DMS53 treated with DMSO at 0.1 percent for 48 hours (cell line): ENCODE measurements at regions not wholly inside any gene's neighbourhood (a gene's known extent, or its start where the extent isn't known, plus 50 kb on each side); places are given as distances from the start of the nearest gene placed in this dataset.

Source experiments
- DNase-seq: peaks from one replicate; lab custom pipeline; 2025; ENCODE audit not compliant: unreplicated experiment; lab: John Stamatoyannopoulos, UW

DNA sequence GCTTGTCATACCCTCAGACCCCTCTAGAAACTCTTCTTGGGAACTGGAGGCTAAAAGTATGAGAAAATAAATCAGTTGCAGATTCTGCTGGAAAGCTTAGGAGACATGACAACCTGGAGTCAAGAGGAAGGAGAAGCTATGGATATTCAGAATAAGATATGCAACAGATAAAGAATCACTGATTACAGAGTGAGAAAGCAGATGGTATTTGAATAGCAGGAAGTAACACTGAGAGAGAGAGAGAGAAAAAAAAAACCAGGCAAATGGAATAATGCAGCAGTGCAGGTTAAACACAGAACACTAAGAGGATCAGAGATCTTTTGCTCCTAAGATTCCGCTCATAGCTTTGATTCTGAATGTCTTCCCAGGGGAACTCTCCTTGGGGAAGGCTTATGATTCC lies 1284.1 kb upstream of the NXPH2 start:
- no peak for DNase-seq

DNA sequence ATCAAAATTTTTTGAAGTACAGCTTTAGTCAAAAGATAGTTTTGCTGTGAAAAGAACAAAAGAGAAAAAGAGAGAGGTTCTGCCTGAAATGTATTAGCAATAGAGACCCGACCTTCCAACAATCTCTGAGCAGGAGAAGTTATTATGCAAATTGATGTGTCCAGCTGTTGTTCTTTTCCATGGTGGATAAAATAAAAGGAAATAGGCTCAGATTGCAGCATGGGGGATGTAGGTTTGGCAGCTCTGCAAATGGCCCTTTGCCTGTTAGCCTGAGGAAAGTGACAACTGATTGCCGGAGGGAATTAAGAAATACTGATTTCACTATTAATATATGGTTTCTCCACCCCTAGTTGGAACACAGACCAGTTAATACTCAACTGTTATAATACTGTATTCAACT lies 1283.2 kb upstream of the NXPH2 start:
- no peak for DNase-seq

DNA sequence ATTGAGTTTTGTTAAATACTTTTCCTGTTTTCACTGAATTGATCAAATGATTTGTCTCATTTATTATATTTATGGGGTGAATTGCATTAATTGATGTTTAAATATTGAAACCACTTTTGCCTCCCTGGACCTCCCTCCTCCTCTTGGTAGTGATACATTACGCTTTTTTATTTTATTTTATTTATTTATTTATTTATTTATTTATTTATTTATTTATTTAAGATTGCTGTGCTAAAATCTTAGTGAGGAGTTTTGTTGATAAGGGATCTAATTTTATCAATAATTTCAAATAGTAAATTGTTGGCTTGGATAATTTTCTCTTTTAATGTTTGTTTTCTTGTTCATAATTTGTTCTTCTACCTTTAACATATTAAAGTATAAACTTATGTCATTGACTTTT lies 1281.0 kb upstream of the NXPH2 start:
- DNase-seq = no peak

DNA sequence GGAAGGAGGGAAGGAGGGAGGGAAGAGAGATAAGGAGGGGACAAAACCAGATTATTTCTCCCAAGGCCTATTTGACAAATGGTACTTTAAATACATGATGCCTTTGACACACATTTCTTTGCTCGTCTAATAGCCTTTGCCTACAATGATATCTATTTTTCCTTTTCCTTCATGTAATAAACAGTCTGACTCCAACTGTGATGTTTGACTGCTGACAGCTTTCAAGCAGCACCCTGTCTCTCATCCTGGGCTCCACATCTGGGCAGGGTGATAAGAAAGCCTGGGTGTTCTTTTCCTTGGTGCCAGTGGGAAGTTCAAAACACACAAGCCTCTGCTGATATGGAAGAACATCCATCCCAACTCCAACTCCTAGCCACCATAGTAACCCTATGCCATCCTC lies 1277.7 kb upstream of the NXPH2 start:
- DNase-seq = no peak

DNA sequence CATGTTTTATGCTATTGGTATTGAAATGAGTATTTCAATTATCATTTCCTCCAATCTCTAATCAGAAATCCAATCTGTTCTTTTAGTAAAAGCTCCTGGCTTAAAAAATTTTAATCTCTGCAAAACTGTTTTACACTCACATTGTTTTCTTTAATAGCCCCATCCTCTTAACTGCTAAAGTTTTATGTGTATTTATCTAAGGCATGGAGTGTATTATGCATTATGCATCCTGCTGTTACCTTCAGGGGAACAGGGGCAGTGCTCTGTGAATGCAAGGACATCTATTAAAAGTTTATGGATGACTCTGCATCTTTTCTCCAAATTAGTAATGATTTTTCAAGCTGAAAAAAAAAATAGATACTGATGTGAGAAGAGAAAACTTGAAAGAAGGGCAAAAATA lies 1261.6 kb upstream of the NXPH2 start:
- no peak for DNase-seq

DNA sequence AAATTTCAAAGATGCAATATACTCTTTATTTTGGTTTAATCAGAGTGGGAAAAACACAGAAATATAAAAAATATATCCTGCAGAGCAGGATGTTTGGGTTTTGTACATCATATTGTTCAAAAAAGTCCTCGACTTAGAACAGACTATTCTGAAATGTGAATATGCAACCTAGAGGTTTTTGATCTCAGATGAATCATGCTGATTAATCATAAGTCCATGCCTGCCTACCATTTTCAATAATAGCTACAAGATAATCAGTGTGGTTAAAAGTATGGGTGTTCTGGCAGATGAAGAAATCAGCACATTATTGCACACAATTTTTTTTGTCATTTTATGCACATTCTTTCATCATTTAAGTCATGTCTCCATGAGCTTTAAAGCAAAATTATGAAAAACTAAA lies 1261.0 kb upstream of the NXPH2 start:
- DNase-seq = no peak

DNA sequence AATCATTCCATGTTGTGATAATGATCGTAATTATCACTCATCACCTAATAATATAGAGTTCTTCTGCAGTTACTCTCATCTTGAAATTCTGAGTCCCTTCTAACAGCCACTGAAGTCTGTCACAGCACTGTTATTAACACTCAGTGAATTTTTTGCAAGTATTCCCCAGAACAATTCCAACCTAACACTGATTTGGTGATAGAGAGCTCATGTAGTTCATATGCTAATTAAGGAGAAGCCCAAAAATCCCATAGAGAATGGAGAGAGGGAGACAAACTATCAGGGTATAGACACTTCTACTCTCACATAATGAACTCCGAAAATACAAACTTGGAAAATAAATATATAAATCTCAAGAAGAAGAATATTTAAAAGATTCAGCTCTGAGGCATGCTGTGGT lies 1253.4 kb upstream of the NXPH2 start:
- DNase-seq = no peak

DNA sequence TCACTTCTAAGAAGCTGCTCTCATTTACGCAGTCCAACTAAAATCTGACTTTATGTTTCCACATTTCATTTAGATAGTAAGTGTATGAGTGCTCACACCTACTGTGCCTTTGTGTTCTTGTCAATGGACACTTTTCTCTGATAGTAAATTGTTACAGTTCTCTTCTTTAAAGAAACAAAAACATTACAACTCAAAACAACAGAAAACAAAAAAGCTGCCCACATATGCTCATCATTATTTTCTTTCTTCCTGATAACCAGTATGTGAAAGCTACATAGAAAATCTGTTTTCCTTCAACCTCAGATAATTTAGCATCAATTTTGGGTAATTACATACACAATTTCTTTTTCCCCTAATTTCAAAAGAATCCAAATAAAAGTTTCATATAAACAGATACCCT lies 1247.8 kb upstream of the NXPH2 start:
- DNase-seq = no peak

DNA sequence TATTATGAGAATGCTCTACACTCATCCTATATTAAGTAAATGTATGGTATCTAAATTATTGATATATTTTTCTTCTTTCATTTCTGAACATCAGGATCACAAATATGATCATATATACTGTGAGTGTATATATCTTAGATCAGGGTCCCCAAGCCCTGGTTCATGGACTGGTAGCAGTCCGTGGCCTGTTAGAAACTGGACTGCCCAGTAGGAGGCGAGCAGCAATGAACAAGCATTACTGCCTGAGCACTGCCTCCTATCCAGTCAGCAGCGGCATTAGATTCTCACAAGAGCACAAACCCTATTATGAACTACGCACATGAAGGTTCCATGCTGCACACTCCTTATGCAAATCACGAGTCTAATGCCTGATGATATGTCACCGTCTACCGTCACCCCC lies 1247.1 kb upstream of the NXPH2 start:
- DNase-seq = no peak

DNA sequence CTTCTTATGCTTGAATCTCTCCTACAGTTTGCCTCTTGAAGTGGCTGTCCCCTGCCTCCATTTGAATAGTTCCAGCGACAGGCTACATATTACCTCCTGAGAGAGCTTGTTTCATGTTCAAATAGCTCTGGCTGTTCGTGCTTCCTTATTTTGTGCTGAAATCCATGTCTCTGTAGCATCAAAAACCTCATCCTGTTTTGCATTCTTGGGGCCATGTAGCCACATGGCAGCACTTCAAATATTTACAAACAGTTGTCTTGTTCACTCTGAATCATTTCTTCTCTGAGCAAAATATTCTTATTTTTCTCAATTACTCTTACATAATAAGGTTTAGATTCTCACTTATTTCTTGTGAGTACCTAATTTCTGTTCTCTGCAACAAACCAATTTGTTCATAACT lies 1243.1 kb upstream of the NXPH2 start:
- no peak for DNase-seq

DNA sequence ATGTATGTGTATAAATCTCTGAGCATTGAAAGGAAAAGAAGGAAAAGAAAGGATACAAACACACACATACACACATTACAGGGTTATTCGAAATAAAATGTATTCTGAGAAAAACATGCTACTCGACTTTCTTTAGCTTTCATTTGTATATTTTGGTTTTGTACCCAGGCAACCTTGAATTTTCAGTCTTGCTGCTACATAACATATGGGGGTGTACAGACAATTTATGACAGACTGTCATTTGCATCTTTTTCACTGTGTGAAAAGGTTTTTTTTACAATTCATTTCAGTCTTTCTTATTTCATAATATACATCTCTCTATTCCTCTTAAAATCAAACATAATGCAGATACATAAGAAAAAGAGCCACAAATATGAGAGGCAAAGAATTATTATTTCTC lies 1238.4 kb upstream of the NXPH2 start:
- DNase-seq = no peak

DNA sequence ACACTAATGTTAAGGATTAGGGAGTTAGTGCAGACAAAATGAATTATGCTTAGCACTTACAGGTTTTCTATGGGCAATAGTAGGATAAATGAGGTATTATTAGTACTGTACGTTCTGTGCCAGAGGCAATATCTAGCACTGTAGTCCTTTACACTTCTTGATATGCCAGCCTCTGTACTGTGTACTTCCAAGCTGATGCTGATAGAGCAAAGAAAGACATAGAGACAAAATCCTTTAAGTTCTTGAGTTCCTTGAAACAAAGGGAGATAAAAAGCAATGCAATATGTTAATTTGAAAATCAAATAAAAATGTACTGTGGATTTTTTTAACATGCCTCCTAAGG lies 1234.0 kb upstream of the NXPH2 start:
- DNase-seq = no peak

DNA sequence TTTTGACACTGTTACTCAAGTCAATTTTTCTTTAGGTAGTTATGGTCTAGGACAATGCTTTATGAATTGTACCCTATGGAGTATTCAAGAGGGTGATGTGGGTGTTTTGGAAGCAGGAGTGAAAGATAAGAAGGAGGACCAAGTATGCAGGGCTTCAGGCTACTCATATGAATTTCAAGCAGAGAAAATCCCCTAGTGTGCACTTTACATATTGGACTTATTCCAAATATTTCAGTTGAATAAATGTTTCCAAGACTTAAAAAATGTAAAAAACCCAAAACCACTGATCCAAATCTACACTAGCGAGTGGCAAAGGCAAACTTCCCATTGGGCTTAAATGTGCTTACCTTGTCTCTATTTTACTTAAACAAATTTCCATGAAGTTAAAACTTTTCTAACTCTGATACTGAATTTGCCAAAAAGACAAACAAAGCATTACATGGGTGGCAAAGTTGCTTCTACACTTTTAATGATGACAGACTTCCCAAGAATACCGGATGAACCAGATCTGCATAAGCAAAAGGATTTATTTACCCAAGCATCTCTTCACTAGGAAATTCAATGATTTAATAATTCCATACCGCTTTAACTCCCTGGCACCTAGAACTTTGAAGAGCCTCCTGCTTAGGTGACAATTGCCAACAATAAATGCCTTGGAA lies 1233.5 kb upstream of the NXPH2 start:
- no peak for DNase-seq

DNA sequence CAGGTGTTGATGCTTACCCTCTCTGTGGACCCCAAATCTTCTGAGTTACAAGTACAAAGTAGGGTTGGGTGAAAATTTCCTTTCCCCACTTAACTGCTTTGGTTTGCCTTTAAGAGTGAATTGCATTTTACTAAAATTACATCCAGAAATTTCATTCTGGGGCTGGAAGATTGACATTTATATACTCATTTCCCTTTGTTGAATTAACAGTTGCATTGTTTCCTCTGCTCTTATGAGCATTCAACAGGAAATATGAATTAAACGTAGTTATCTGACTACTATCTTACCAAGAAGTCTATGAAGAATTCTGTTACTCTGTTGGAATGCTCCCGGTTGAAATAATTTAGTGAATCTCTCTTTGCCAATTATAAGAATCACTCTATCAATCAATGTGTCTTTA lies 1231.1 kb upstream of the NXPH2 start:
- no peak for DNase-seq

DNA sequence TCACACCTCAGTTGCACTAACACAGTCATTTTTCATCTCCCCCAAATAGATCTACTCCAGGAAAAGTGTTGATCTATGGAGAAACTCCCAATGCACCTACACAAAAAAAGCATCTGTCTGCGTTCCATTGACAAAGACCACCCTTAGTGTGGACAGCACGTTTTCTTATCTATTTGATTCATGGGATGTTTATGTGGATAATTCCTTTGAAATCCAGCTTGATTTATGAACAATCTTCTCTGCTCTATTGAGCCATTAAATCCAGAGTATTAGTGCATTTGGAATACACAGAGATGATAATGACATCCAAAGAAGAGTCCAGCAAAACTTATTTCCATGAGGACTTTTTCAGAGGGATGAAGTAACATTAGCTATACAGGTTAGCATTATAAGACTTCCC lies 1221.9 kb upstream of the NXPH2 start:
- no peak for DNase-seq

DNA sequence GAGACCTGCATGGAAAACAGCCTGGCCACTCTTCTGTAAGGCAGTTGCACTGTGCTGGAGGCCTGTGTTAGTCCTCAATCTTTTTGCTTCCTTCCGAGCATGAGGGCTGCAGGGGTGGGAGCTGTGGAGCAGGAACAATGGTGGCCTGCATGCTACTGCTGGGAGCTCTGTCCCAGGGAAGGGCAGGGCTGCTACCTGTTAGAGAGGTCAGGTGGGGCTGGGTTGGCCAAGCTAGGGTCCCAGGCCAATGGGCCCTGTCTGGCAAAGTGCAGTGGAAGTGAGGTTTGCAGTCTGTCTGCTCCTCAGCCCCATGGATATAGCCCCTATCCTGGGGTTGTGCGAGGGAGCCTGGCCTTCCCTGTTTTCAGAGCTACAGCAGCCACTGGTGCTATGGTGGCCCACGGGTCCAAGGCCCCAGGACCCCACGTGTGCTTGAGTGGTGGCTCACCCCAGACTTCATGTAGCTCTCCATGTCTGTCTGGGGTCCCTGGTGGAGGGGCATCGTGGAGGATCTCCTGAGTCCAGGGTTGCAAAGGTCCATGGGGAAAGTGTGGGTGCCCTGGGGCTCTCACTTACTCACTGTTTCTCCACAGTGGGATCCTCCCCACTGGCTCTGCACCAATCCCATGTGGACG lies 1212.6 kb upstream of the NXPH2 start:
- no peak for DNase-seq

DNA sequence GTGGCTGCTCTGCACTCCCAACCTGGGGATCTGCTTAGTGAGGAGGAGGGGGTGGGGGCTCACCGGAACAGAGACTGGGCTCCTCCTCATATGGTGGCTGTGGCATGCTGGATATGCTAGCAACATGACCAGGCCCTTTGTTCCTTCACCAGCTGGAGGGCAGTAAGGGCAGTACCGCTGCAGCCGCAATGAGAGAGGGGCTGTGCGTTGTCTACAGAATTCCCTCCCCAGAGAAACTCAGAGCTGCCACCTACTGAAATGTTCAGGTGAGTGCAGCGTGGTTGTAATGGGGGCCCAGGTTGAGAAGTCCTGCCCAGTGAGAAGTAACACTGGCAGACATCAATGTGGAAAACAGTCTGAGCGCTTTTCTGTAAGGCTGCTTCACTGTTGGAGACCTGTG lies 1211.9 kb upstream of the NXPH2 start:
- DNase-seq = no peak

DNA sequence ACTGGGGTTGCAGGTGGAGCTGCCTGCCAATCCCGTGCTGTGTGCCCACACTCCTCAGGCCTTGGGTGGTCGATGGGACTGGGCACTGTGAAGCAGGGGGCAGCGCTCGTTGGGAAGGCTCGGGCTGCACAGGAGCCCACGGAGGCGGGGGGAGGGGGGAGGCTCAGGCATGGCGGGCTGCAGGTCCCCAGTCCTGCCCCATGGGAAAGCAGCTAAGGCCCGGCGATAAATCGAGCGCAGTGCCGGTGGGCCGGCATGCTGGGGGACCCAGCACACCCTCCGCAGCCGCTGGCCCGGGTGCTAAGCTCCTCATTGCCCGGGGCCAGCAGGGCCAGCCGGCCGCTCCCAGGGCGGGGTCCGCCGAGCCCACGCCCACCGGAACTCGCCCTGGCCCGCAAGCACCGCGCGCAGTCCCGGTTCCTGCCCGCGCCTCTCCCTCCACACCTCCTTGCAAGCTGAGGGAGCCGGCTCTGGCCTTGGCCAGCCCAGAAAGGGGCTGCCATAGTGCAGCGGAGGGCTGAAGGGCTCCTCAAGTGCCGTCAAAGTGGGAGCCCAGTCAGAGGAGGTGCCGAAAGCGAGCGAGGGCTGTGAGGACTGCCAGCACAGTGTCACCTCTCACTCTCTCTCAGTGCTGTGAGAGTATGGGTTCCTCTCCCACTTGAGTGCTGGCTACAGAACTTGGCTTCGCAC lies 1210.6 kb upstream of the NXPH2 start:
- DNase-seq = no peak

DNA sequence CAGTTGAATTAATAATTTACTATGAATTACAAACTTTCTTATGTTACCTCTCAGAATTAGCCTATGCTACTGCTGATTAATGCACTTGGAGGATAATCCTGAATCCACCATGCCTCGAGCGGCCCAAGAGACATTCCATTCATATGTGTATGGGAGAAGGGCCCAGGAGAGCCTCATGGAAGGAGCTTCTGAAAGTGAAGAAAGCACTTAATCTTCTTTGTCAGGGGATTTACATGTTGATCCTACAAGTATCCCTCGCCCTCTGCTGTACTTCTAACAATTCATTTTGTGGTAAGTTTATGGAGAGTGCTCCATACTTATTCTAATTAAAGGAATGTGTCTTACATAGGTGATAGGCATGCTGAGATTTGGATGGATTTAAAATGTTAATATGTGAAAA lies 1189.1 kb upstream of the NXPH2 start:
- no peak for DNase-seq

DNA sequence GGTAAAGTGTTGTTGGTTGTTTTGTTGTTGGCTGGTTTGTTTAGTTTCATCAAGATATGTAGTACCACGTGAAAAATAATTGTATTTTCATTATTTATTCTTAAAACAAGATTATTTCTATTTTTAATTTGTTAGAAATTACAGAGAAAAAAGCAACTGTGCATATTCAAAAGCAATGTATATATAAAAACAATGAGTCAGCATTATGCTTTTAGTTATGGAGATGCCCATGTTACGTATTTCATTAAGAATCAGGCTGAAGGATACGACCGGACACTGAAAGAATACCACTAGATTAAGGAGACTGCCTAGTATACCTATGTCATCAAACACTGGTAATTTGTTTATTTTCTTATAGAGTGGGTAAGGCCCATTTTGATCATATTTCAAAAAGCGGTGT lies 1188.4 kb upstream of the NXPH2 start:
- no peak for DNase-seq

DNA sequence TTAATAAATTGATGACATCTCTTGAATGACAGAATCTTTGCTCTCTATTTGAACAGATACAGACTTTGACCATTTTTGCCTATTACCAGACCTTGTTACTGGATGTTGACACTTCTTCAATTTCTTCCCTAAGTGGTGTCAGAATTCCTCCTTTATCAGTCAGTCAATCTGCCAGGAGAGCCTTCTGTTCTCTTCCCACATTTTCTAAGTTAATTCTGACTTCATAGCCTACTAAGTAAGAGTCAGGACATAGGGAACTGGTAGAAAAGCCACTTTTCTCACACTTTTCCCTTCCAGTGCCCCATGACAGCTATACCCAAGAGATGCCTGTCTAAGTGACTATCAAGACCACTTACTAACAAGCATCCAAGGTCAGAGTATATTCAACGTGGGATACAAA lies 1187.5 kb upstream of the NXPH2 start:
- DNase-seq = no peak

DNA sequence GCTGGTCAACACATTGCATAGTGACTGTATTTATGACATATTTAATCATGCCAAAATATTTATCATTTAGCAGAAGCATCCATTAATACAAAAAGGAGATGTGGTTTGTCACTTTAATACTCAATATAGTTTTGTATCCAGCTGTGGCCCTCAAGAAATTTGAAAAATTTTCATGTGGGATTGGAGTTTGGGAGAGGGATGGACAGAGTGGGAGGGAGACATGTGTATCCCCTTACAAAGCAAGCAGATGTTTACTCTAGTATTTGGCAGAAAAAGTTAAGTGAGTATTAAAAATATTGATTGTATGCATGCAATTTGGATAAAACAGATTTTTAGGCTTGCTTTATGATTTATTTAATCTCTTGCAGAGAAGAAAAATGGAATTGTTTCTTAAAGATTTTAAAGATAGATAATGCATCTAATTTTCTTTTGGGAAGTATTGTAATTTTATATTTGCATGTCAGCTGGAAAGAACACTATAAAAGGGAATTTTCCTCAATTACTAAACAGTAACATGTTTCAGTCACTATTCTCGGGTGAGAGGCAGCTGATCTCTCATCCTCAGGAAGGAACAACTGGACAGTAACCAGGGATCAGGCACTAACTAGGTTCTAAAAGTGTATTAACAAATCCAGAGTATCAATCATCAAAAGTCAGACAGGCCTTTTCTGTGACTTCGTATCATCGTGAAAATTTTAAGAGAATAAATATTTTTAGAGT lies 1184.7 kb upstream of the NXPH2 start:
- no peak for DNase-seq
